Colonic mucosa (tissue), 4 donors: ENCODE measurements at regions not wholly inside any gene's neighbourhood (a gene's known extent, or its start where the extent isn't known, plus 50 kb on each side); places are given as distances from the start of the nearest gene placed in this dataset.

Experiments
- DNase-seq: peaks from one replicate; pipeline ENCODE4 v3.0.0-alpha.2; 2020
- H3K27ac ChIP-seq: fragments of 200-600 bp; one replicate; pipeline ENCODE4 v1.8.0; 2021
- H3K27me3 ChIP-seq: fragments of 200-600 bp; one replicate; pipeline ENCODE4 v1.8.0; 2021
- H3K36me3 ChIP-seq: fragments of 200-600 bp; one replicate; pipeline ENCODE4 v1.8.0; 2021
- H3K4me1 ChIP-seq: fragments of 200-600 bp; one replicate; pipeline ENCODE4 v1.8.0; 2021; ENCODE audit warnings: mild to moderate bottlenecking
- H3K4me3 ChIP-seq: fragments of 200-600 bp; one replicate; pipeline ENCODE4 v1.8.0; 2021
- H3K9ac ChIP-seq, 2 donors: one replicate each; pipeline ENCODE4 v1.7.0; 2013; ENCODE audit warnings: control low read depth in 2 of 2, low read depth in 2 of 2, low read length in 2 of 2
- H3K9me3 ChIP-seq: fragments of 200-600 bp; one replicate; pipeline ENCODE4 v1.8.0; 2021
- intact Hi-C: fragments of 100-400 bp; cut with DNase I; formaldehyde crosslinking; loops from one replicate; pipeline ENCODE4 v1.14.1; 2022
- TF ChIP-seq, protein P1 (sequence below): fragments of 200-600 bp; IDR thresholded peaks from one replicate; pipeline ENCODE4 v1.8.0; 2022; ENCODE audit warnings: antibody characterized with exemption, mild to moderate bottlenecking
- donor health status: healthy.
- donor health status: DM: no; HTN: no; CAD: no.
- donor health status: DM: no; HTN: no; CAD: no.

DNA sequence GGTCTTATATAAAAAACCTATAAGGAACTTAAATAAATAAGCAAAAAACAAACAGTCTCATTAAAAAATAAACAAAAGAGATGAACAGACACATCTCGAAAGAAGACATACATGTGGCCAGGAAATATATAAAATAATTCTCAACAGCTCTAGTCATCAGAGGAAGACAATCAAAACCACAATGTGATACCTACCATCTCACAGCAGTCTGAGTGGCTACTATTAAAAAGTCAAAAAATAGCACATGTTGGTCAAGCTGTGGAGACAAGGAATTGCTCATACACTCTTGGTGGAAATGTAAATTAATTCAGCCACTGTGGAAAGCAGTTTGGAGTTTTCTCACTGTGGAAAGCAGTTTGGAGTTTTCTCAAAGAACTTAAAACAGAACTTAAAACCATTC, 100.3 kb upstream of the ADAMTS5 start:
- no peak for DNase-seq
- Histone ChIP-seq H3K36me3 (no peaks in the 10 kb centered on the region), H3K4me1 (no peaks in the 10 kb centered on the region), H3K9ac (no peak overlapping the region), H3K27me3 (no peaks in the 10 kb centered on the region), H3K4me3 (no peak overlapping the region), H3K9me3 (no peaks in the 10 kb centered on the region), H3K27ac (no peak overlapping the region)
- intact Hi-C loops: no loop called here
- TF ChIP-seq, protein P1, sequence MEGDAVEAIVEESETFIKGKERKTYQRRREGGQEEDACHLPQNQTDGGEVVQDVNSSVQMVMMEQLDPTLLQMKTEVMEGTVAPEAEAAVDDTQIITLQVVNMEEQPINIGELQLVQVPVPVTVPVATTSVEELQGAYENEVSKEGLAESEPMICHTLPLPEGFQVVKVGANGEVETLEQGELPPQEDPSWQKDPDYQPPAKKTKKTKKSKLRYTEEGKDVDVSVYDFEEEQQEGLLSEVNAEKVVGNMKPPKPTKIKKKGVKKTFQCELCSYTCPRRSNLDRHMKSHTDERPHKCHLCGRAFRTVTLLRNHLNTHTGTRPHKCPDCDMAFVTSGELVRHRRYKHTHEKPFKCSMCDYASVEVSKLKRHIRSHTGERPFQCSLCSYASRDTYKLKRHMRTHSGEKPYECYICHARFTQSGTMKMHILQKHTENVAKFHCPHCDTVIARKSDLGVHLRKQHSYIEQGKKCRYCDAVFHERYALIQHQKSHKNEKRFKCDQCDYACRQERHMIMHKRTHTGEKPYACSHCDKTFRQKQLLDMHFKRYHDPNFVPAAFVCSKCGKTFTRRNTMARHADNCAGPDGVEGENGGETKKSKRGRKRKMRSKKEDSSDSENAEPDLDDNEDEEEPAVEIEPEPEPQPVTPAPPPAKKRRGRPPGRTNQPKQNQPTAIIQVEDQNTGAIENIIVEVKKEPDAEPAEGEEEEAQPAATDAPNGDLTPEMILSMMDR: no peak

DNA sequence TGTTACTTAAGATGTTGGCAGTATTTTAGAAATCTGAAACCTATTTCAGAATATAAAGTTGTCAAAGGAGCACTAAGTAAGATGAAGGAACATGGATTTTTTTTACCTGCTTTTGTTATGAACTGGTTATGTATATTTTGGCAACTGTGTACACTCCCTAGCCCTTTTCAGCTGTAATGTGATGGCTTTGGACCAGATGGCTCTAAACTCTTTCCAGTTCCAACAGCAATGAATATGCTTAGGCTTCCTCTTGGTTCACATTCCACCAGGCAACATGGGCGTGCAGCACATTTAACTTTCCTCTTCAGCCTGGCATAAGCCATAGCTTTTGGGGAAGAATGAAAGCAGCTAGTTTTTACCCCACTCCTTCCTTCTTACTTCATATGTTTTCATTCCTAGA, 95.6 kb upstream of the ADAMTS5 start:
- H3K4me3 ChIP-seq: no peak overlapping the region
- TF ChIP-seq, protein P1: no peak
- no peak overlapping the region for H3K9ac ChIP-seq
- no peaks in the 10 kb centered on the region for H3K36me3 ChIP-seq
- no peak overlapping the region for H3K27ac ChIP-seq
- no peaks in the 10 kb centered on the region for H3K27me3 ChIP-seq
- H3K4me1 ChIP-seq: no peaks in the 10 kb centered on the region
- H3K9me3 ChIP-seq: no peaks in the 10 kb centered on the region
- intact Hi-C loops: no loop called here
- DNase-seq: no peak

DNA sequence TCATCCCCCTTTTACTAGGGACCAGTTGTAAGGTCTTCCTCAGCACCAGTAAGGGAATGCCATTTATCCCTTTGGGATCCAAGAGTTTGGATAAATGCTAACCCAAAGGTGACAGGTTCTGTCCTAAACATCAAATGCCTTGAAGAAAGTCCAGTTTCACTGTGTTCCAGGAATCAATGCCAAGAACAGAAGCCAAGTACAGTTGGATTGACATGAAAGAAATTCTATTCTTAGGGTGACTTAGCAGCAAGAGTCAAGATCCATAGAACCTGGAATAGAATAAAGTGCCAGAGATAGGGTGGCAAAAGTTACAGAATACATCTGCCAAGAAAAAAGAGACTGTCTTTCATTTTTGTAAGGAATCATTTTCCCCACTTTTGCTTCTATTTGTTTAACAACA, 94.9 kb upstream of the ADAMTS5 start:
- Histone ChIP-seq H3K27me3 (no peaks in the 10 kb centered on the region), H3K36me3 (no peaks in the 10 kb centered on the region), H3K9me3 (no peaks in the 10 kb centered on the region), H3K27ac (no peak overlapping the region), H3K4me3 (no peak overlapping the region), H3K9ac (no peak overlapping the region), H3K4me1 (no peaks in the 10 kb centered on the region)
- no peak for DNase-seq
- intact Hi-C loops: no loop called here
- TF ChIP-seq, protein P1: no peak

DNA sequence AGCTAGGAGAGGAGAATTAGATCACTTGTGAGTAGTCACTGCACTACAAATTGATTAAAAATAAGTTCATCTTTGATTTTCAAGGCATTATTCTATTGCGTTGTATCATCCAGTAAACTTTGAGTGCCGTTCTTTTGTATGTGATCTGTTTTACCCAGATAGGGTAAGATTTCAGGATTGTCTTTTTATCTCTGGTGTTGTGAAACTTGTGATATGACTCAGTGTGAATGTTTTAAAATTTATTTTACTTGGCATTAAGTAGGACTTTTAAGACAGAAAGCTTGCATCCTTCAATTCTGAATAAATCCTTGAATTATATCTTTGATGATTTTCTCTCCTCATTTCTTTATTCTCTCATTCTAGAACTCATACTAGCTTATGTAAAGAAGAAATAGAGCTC, 93.3 kb upstream of the ADAMTS5 start:
- no peaks in the 10 kb centered on the region for H3K36me3 ChIP-seq
- no peaks in the 10 kb centered on the region for H3K27me3 ChIP-seq
- TF ChIP-seq, protein P1: no peak
- no peak for DNase-seq
- H3K4me3 ChIP-seq: no peak overlapping the region
- H3K9ac ChIP-seq: no peak overlapping the region
- intact Hi-C loops: no loop called here
- no peaks in the 10 kb centered on the region for H3K4me1 ChIP-seq
- H3K27ac ChIP-seq: no peak overlapping the region
- no peaks in the 10 kb centered on the region for H3K9me3 ChIP-seq

DNA sequence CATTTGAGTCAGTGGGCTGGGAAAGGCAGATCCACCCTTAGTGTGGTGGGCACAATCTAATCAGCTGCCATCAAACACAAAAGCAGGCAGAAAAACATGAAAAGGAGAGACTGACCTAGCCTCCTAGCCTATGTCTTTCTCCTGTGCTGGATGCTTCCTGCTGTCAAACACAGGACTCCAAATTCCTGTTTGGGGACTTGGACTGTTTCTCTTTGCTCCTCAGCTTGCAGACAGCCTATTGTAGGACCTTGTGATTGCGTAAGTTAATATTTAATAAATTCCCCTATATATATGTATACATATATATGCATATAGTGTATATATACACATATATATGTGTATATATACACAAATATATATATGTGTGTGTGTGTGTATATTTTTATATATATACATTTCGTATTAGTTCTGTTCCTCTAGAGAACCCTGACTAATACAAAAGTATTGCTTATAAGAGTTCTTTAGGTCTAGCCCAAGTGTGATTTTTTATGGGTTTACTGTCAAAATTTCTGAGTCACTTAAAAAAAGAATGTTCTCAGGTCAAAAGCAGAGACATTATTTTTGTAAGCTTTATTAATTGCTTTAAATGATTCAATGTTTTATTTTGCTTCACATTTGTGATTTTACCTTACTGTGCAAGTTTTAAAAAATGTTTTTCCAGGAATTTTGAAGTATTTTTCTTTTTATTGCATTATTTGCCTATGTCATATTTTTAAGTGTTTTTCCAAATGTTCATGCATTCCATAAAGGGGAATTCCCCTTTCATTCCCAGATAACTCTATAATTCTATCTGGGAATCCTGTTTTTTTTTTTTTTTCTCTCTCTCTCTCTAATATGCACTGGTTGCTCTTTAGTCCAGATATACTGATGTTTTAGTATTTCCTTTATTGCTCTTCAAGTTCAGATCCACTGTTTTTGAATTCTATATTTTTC, 92.1 kb upstream of the ADAMTS5 start:
- Histone ChIP-seq H3K4me1 (no peaks in the 10 kb centered on the region), H3K36me3 (no peaks in the 10 kb centered on the region), H3K9me3 (no peaks in the 10 kb centered on the region), H3K27me3 (no peaks in the 10 kb centered on the region), H3K9ac (no peak overlapping the region), H3K27ac (no peak overlapping the region), H3K4me3 (no peak overlapping the region)
- intact Hi-C loops: no loop called here
- TF ChIP-seq, protein P1: no peak
- DNase-seq: no peak
